ENCODE measurements at regions not wholly inside any gene's neighbourhood (a gene's known extent, or its start where the extent isn't known, plus 50 kb on each side); places are given as distances from the start of the nearest gene placed in this dataset.

GRCh38 chr2:52968043-52968442, 799.6 kb upstream of the CHAC2 start:
- Histone ChIP-seq H3K27me3 (ENCODE audit: control insufficient read depth in 3 of 3, insufficient read depth in 3 of 3, low read length in 3 of 3) (no peaks in the 10 kb centered on the region), H3K36me3 (ENCODE audit: control insufficient read depth in 3 of 3, insufficient read depth in 3 of 3, low read length in 3 of 3) (no peaks in the 10 kb centered on the region), H3K9me3 (ENCODE audit: control insufficient read depth in 3 of 3, low read length in 3 of 3) (no peaks in the 10 kb centered on the region), H3K4me1 (ENCODE audit: control insufficient read depth in 3 of 3, insufficient read depth in 3 of 3, low read length in 3 of 3) (no peaks in the 10 kb centered on the region), H3K4me3 (ENCODE audit: low read length in 3 of 3) (no peak overlapping the region), H3K9ac (ENCODE audit: low read depth in 1 of 3, low read length in 3 of 3) (no peak overlapping the region), H3K27ac (ENCODE audit: low read depth, low read length) (no peak overlapping the region)

GRCh38 chr2:52964916-52965530, 802.6 kb upstream of the CHAC2 start:
- Histone ChIP-seq H3K27ac (ENCODE audit: low read depth, low read length) (no peak overlapping the region), H3K9ac (ENCODE audit: low read depth in 1 of 3, low read length in 3 of 3) (no peak overlapping the region), H3K4me1 (ENCODE audit: control insufficient read depth in 3 of 3, insufficient read depth in 3 of 3, low read length in 3 of 3) (no peaks in the 10 kb centered on the region), H3K27me3 (ENCODE audit: control insufficient read depth in 3 of 3, insufficient read depth in 3 of 3, low read length in 3 of 3) (no peaks in the 10 kb centered on the region), H3K4me3 (ENCODE audit: low read length in 3 of 3) (no peak overlapping the region), H3K9me3 (ENCODE audit: control insufficient read depth in 3 of 3, low read length in 3 of 3) (no peaks in the 10 kb centered on the region), H3K36me3 (ENCODE audit: control insufficient read depth in 3 of 3, insufficient read depth in 3 of 3, low read length in 3 of 3) (no peaks in the 10 kb centered on the region)

GRCh38 chr2:52961403-52961802, 806.2 kb upstream of the CHAC2 start:
- Histone ChIP-seq H3K9me3 (ENCODE audit: control insufficient read depth in 3 of 3, low read length in 3 of 3) (no peaks in the 10 kb centered on the region), H3K4me3 (ENCODE audit: low read length in 3 of 3) (no peak overlapping the region), H3K4me1 (ENCODE audit: control insufficient read depth in 3 of 3, insufficient read depth in 3 of 3, low read length in 3 of 3) (no peaks in the 10 kb centered on the region), H3K27ac (ENCODE audit: low read depth, low read length) (no peak overlapping the region), H3K9ac (ENCODE audit: low read depth in 1 of 3, low read length in 3 of 3) (no peak overlapping the region), H3K27me3 (ENCODE audit: control insufficient read depth in 3 of 3, insufficient read depth in 3 of 3, low read length in 3 of 3) (no peaks in the 10 kb centered on the region), H3K36me3 (ENCODE audit: control insufficient read depth in 3 of 3, insufficient read depth in 3 of 3, low read length in 3 of 3) (no peaks in the 10 kb centered on the region)

- H3K27me3 ChIP-seq (ENCODE audit: control insufficient read depth in 3 of 3, insufficient read depth in 3 of 3, low read length in 3 of 3): no peaks in the 10 kb centered on the region
- no peak overlapping the region for H3K9ac ChIP-seq (ENCODE audit: low read depth in 1 of 3, low read length in 3 of 3)
- no peaks in the 10 kb centered on the region for H3K4me1 ChIP-seq (ENCODE audit: control insufficient read depth in 3 of 3, insufficient read depth in 3 of 3, low read length in 3 of 3)
- no peak overlapping the region for H3K27ac ChIP-seq (ENCODE audit: low read depth, low read length)
- H3K36me3 ChIP-seq (ENCODE audit: control insufficient read depth in 3 of 3, insufficient read depth in 3 of 3, low read length in 3 of 3): no peaks in the 10 kb centered on the region
- H3K9me3 ChIP-seq (ENCODE audit: control insufficient read depth in 3 of 3, low read length in 3 of 3): no peaks in the 10 kb centered on the region
- no peak overlapping the region for H3K4me3 ChIP-seq (ENCODE audit: low read length in 3 of 3)
Measured at GRCh38 chr2:52960881-52961280, 806.7 kb upstream of the CHAC2 start.

- Histone ChIP-seq H3K27me3 (ENCODE audit: control insufficient read depth in 3 of 3, insufficient read depth in 3 of 3, low read length in 3 of 3) (no peaks in the 10 kb centered on the region), H3K9me3 (ENCODE audit: control insufficient read depth in 3 of 3, low read length in 3 of 3) (no peaks in the 10 kb centered on the region), H3K27ac (ENCODE audit: low read depth, low read length) (no peak overlapping the region), H3K4me3 (ENCODE audit: low read length in 3 of 3) (no peak overlapping the region), H3K36me3 (ENCODE audit: control insufficient read depth in 3 of 3, insufficient read depth in 3 of 3, low read length in 3 of 3) (no peaks in the 10 kb centered on the region), H3K4me1 (ENCODE audit: control insufficient read depth in 3 of 3, insufficient read depth in 3 of 3, low read length in 3 of 3) (no peaks in the 10 kb centered on the region), H3K9ac (ENCODE audit: low read depth in 1 of 3, low read length in 3 of 3) (no peak overlapping the region)
Measured at GRCh38 chr2:52959801-52960200, 807.8 kb upstream of the CHAC2 start.

- Histone ChIP-seq H3K4me3 (ENCODE audit: low read length in 3 of 3) (no peak overlapping the region), H3K36me3 (ENCODE audit: control insufficient read depth in 3 of 3, insufficient read depth in 3 of 3, low read length in 3 of 3) (no peaks in the 10 kb centered on the region), H3K9ac (ENCODE audit: low read depth in 1 of 3, low read length in 3 of 3) (no peak overlapping the region), H3K4me1 (ENCODE audit: control insufficient read depth in 3 of 3, insufficient read depth in 3 of 3, low read length in 3 of 3) (no peaks in the 10 kb centered on the region), H3K9me3 (ENCODE audit: control insufficient read depth in 3 of 3, low read length in 3 of 3) (no peaks in the 10 kb centered on the region), H3K27me3 (ENCODE audit: control insufficient read depth in 3 of 3, insufficient read depth in 3 of 3, low read length in 3 of 3) (no peaks in the 10 kb centered on the region), H3K27ac (ENCODE audit: low read depth, low read length) (no peak overlapping the region)
Measured at GRCh38 chr2:52956766-52957165, 810.8 kb upstream of the CHAC2 start.

- Histone ChIP-seq H3K9me3 (ENCODE audit: control insufficient read depth in 3 of 3, low read length in 3 of 3) (no peaks in the 10 kb centered on the region), H3K36me3 (ENCODE audit: control insufficient read depth in 3 of 3, insufficient read depth in 3 of 3, low read length in 3 of 3) (no peaks in the 10 kb centered on the region), H3K27ac (ENCODE audit: low read depth, low read length) (no peak overlapping the region), H3K27me3 (ENCODE audit: control insufficient read depth in 3 of 3, insufficient read depth in 3 of 3, low read length in 3 of 3) (no peaks in the 10 kb centered on the region), H3K4me3 (ENCODE audit: low read length in 3 of 3) (no peak overlapping the region), H3K9ac (ENCODE audit: low read depth in 1 of 3, low read length in 3 of 3) (no peak overlapping the region), H3K4me1 (ENCODE audit: control insufficient read depth in 3 of 3, insufficient read depth in 3 of 3, low read length in 3 of 3) (no peaks in the 10 kb centered on the region)
Measured at GRCh38 chr2:52956118-52956517, 811.5 kb upstream of the CHAC2 start.

- Histone ChIP-seq H3K4me3 (ENCODE audit: low read length in 3 of 3) (no peak overlapping the region), H3K4me1 (ENCODE audit: control insufficient read depth in 3 of 3, insufficient read depth in 3 of 3, low read length in 3 of 3) (no peaks in the 10 kb centered on the region), H3K9ac (ENCODE audit: low read depth in 1 of 3, low read length in 3 of 3) (no peak overlapping the region), H3K27ac (ENCODE audit: low read depth, low read length) (no peak overlapping the region), H3K27me3 (ENCODE audit: control insufficient read depth in 3 of 3, insufficient read depth in 3 of 3, low read length in 3 of 3) (no peaks in the 10 kb centered on the region), H3K36me3 (ENCODE audit: control insufficient read depth in 3 of 3, insufficient read depth in 3 of 3, low read length in 3 of 3) (no peaks in the 10 kb centered on the region), H3K9me3 (ENCODE audit: control insufficient read depth in 3 of 3, low read length in 3 of 3) (no peaks in the 10 kb centered on the region)
Measured at GRCh38 chr2:52955079-52955478, 812.5 kb upstream of the CHAC2 start.

- no peaks in the 10 kb centered on the region for H3K27me3 ChIP-seq (ENCODE audit: control insufficient read depth in 3 of 3, insufficient read depth in 3 of 3, low read length in 3 of 3)
- H3K36me3 ChIP-seq (ENCODE audit: control insufficient read depth in 3 of 3, insufficient read depth in 3 of 3, low read length in 3 of 3): no peaks in the 10 kb centered on the region
- no peaks in the 10 kb centered on the region for H3K9me3 ChIP-seq (ENCODE audit: control insufficient read depth in 3 of 3, low read length in 3 of 3)
- H3K4me3 ChIP-seq (ENCODE audit: low read length in 3 of 3): no peak overlapping the region
- H3K9ac ChIP-seq (ENCODE audit: low read depth in 1 of 3, low read length in 3 of 3): no peak overlapping the region
- no peak overlapping the region for H3K27ac ChIP-seq (ENCODE audit: low read depth, low read length)
- H3K4me1 ChIP-seq (ENCODE audit: control insufficient read depth in 3 of 3, insufficient read depth in 3 of 3, low read length in 3 of 3): no peaks in the 10 kb centered on the region
Measured at GRCh38 chr2:52940101-52940500, 827.5 kb upstream of the CHAC2 start.

- H3K4me1 ChIP-seq (ENCODE audit: control insufficient read depth in 3 of 3, insufficient read depth in 3 of 3, low read length in 3 of 3): no peaks in the 10 kb centered on the region
Measured at GRCh38 chr2:52939250-52939649, 828.4 kb upstream of the CHAC2 start.

GRCh38 chr2:52936029-52936428, 831.6 kb upstream of the CHAC2 start:
- Histone ChIP-seq H3K9ac (ENCODE audit: low read depth in 1 of 3, low read length in 3 of 3) (no peak overlapping the region), H3K4me3 (ENCODE audit: low read length in 3 of 3) (no peak overlapping the region), H3K9me3 (ENCODE audit: control insufficient read depth in 3 of 3, low read length in 3 of 3) (no peaks in the 10 kb centered on the region), H3K36me3 (ENCODE audit: control insufficient read depth in 3 of 3, insufficient read depth in 3 of 3, low read length in 3 of 3) (no peaks in the 10 kb centered on the region), H3K27ac (ENCODE audit: low read depth, low read length) (no peak overlapping the region), H3K4me1 (ENCODE audit: control insufficient read depth in 3 of 3, insufficient read depth in 3 of 3, low read length in 3 of 3) (no peaks in the 10 kb centered on the region), H3K27me3 (ENCODE audit: control insufficient read depth in 3 of 3, insufficient read depth in 3 of 3, low read length in 3 of 3) (no peaks in the 10 kb centered on the region)

More at GRCh38 chr2:52939250-52939649, 828.4 kb upstream of the CHAC2 start:
- H3K27ac ChIP-seq (ENCODE audit: low read depth, low read length): no peak overlapping the region
- no peak overlapping the region for H3K4me3 ChIP-seq (ENCODE audit: low read length in 3 of 3)
- no peak overlapping the region for H3K9ac ChIP-seq (ENCODE audit: low read depth in 1 of 3, low read length in 3 of 3)
- H3K27me3 ChIP-seq (ENCODE audit: control insufficient read depth in 3 of 3, insufficient read depth in 3 of 3, low read length in 3 of 3): no peaks in the 10 kb centered on the region
- no peaks in the 10 kb centered on the region for H3K9me3 ChIP-seq (ENCODE audit: control insufficient read depth in 3 of 3, low read length in 3 of 3)
- no peaks in the 10 kb centered on the region for H3K36me3 ChIP-seq (ENCODE audit: control insufficient read depth in 3 of 3, insufficient read depth in 3 of 3, low read length in 3 of 3)
